ENCODE measurements at regions not wholly inside any gene's neighbourhood (a gene's known extent, or its start where the extent isn't known, plus 50 kb on each side); places are given as distances from the start of the nearest gene placed in this dataset.
"Not testable (repeated sequence)": the region's sequence is repeated elsewhere in the genome, so short reads cannot be mapped to it uniquely, and the experiment has no call there.

DNA sequence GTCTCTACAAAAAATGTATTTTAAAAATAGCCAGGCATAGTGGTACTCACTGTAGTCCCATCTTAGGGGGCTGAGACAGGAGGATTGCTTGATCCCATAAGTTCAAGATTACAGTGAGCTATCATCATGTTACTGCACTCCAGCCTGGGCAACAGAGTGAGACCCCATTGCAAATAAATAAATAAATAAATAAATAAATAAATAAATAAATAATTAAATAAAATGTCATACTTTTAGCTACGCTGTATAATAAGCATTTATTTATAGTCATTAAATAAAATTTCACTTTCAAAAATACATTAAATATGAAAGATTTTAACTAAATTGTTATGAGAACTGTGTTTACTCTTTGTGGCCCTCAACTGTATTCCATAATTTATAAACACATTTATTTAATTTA, 1124.2 kb downstream of the PCDH7 start:
- no peak overlapping the region for H3K4me3 ChIP-seq (replicated peaks; ENCODE audit: low read depth, low read length)
- TF ChIP-seq CTCF (IDR thresholded peaks at IDR 0.05; ENCODE audit: low read depth, low read length, missing control alignments): no peak
- DNase-seq (ENCODE audit: extremely low read depth, low read depth): no peak

GRCh38 chr4:31851946-31852345, 1131.8 kb downstream of the PCDH7 start:
- no peak for DNase-seq (ENCODE audit: extremely low read depth, low read depth)
- no peak overlapping the region for H3K4me3 ChIP-seq (replicated peaks; ENCODE audit: low read depth, low read length)
- no peak for TF ChIP-seq CTCF (IDR thresholded peaks at IDR 0.05; ENCODE audit: low read depth, low read length, missing control alignments)

DNA sequence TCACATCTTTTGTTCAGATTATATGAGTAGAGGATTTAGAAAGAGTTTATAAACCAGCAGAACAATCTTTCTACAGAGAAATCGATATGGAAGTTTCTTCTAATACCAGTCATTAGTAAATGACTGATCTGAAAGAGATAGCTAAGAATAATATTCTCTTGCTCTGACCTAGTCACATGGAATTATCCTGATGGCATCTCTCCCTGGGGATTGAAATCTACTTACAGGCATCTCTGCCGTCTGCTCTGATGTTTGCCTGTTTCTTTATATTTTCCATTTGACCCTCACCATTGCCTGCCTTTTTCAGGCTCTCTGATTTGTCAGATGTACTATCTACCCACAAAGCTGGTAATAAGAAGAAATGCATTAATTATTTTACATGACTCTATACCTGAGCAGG, 1157.3 kb downstream of the PCDH7 start:
- H3K4me3 ChIP-seq (replicated peaks; ENCODE audit: low read depth, low read length): no peak overlapping the region
- no peak for DNase-seq (ENCODE audit: extremely low read depth, low read depth)
- TF ChIP-seq CTCF (IDR thresholded peaks at IDR 0.05; ENCODE audit: low read depth, low read length, missing control alignments): no peak

GRCh38 chr4:31880837-31881236, 1160.7 kb downstream of the PCDH7 start:
- not testable (repeated sequence) for DNase-seq (ENCODE audit: extremely low read depth, low read depth)

DNA sequence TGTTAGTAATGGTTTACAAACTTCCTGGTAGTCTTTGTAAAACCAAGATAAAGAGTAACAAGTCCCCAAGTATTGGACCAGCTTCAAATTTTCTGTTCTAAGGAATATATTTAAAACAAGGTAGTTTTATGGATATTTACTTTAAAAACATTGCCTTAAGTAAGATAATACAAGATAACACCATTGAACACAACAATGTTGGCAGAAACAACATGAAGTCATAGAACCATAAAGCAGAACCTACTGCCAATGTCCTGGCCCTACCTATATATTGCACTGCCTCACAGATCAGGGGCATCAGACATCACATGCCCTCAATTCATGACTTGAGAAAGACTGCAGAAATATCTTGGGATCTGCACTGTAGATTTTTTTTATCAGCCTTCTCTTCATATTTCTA, 1176.2 kb downstream of the PCDH7 start:
- no peak for DNase-seq (ENCODE audit: extremely low read depth, low read depth)
- no peak for TF ChIP-seq CTCF (IDR thresholded peaks at IDR 0.05; ENCODE audit: low read depth, low read length, missing control alignments)

More at GRCh38 chr4:31880837-31881236, 1160.7 kb downstream of the PCDH7 start:
- H3K4me3 ChIP-seq (replicated peaks; ENCODE audit: low read depth, low read length): not testable (repeated sequence)

DNA sequence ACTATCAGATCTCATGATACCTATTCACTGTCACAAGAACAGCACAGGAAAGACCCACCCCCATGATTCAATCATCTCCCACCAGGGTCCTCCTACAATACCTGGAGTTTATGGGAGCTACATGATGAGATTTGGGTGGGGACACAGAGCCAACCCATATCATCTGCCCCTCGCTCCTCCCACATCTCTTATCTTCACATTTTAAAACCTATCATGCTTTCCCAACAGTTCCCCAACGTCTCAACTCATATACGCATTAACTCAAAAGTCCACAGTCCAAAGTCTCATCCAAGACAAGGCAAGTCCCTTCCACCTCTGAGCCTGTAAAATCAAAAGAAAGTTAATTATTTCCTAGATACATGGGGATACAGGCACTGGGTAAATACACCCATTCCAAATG, 1185.2 kb downstream of the PCDH7 start:
- DNase-seq (ENCODE audit: extremely low read depth, low read depth): no peak
- no peak for TF ChIP-seq CTCF (IDR thresholded peaks at IDR 0.05; ENCODE audit: low read depth, low read length, missing control alignments)
- no peak overlapping the region for H3K4me3 ChIP-seq (replicated peaks; ENCODE audit: low read depth, low read length)

More for the DNA sequence above, 1176.2 kb downstream of the PCDH7 start:
- H3K4me3 ChIP-seq (replicated peaks; ENCODE audit: low read depth, low read length): no peak overlapping the region

DNA sequence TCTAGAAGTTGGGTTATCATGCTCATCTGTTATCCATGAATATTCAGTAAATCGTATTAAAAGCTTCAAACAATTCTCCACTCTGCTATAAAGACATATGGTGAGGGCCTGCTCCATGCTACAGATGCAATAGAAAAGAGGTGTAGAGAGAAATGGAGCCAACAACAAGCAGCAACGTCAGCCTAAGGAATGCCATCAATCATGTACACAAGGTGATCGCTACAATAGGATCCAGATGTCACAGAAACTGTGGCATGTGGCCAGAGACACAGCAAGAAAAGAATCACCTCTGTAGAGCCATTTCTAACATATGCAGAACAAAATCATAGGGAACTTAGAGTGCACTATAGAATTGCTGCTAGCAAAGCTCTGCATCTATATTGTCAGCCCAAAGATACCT, 1188.1 kb downstream of the PCDH7 start:
- H3K4me3 ChIP-seq (replicated peaks; ENCODE audit: low read depth, low read length): no peak overlapping the region
- DNase-seq (ENCODE audit: extremely low read depth, low read depth): no peak
- no peak for TF ChIP-seq CTCF (IDR thresholded peaks at IDR 0.05; ENCODE audit: low read depth, low read length, missing control alignments)

Measured in HFF-Myc (cell line).